K562 (cell line): ENCODE measurements at regions not wholly inside any gene's neighbourhood (a gene's known extent, or its start where the extent isn't known, plus 50 kb on each side); places are given as distances from the start of the nearest gene placed in this dataset.

Experiments
- ATAC-seq: fragments of 200-7000 bp; cut with Tn5 transposase; 3 replicates; pipeline ENCODE4 v1.9.1; 2020; ENCODE audit warnings: moderate library complexity
- BruUV-seq: library from RNA; stranded (reverse); fragments of 400-500 nt; replicated peaks from 2 replicates; lab custom pipeline; 2021; lab: Mats Ljungman, UMichigan
- CTCF ChIA-PET: fragments of 300-600 bp; formaldehyde crosslinking; extraction: SDS; loops from one replicate; lab custom pipeline; 2021; ENCODE audit warnings: low intra/inter-chr PET ratio; lab: Yijun Ruan, JAX
- POLR2A ChIA-PET: fragments of 300-600, 350-650 bp; sonication (Branson Sonifier 250); formaldehyde crosslinking; extraction: SDS; loops from one replicate; lab custom pipeline; 2021; ENCODE audit warnings: antibody characterized with exemption, inconsistent platforms; lab: Yijun Ruan, JAX
- DNase-seq, 4 experiments: peaks; one replicate each; pipeline versions ENCODE4 v3.0.0 to v3.0.0-alpha.2; 2011 to 2018; ENCODE audit warnings: low spot score in 3 of 4, mixed read lengths in 3 of 4; ENCODE audit errors: extremely low read depth in 1 of 4
- FAIRE-seq: peaks from 2 replicates; lab custom pipeline; 2011; peaks lifted over from hg19 to GRCh38; lab: Jason Lieb, UNC
- H2AFZ ChIP-seq: 2 replicates; pipeline ENCODE4 v1.6.0; 2011; ENCODE audit warnings: low read depth, low read length, control low read depth, inconsistent platforms
- H3K27ac ChIP-seq: fragments of 200-600 bp; 3 replicates; pipeline ENCODE4 v1.8.0; 2011; ENCODE audit warnings: low read depth, mild to moderate bottlenecking, control low read depth, inconsistent platforms, low read length, moderate library complexity, mixed read lengths; ENCODE audit errors: extremely low read depth
- H3K27me3 ChIP-seq, 2 experiments: fragments of 300-600 bp in 1 of 2; 2 replicates in 1 of 2; 3 replicates in 1 of 2; pipeline versions ENCODE4 v1.6.0 to v1.8.0; 2011; ENCODE audit warnings: inconsistent platforms in 2 of 2, low read length in 2 of 2, mild to moderate bottlenecking in 1 of 2, mixed read lengths in 1 of 2, moderate library complexity in 1 of 2; ENCODE audit not compliant: control insufficient read depth in 2 of 2, insufficient read depth in 2 of 2
- H3K36me3 ChIP-seq: fragments of 300-600 bp; 3 replicates; pipeline ENCODE4 v1.8.0; 2011; ENCODE audit warnings: mild to moderate bottlenecking, low read length, inconsistent platforms; ENCODE audit not compliant: control insufficient read depth, insufficient read depth
- H3K4me1 ChIP-seq, 2 experiments: fragments of 200-600 bp in 1 of 2; replicated peaks in 1 of 2; 2 replicates in 1 of 2; 3 replicates in 1 of 2; pipeline versions ENCODE4 v1.5.1 to v1.8.0; 2011; ENCODE audit warnings: inconsistent platforms in 2 of 2, low read length in 2 of 2, mild to moderate bottlenecking in 1 of 2, mixed read lengths in 1 of 2, moderate library complexity in 1 of 2; ENCODE audit not compliant: control insufficient read depth in 2 of 2, insufficient read depth in 2 of 2
- H3K4me2 ChIP-seq: 2 replicates; pipeline ENCODE4 v1.6.1; 2011; ENCODE audit warnings: low read length, control low read depth, inconsistent platforms, mixed read lengths; ENCODE audit not compliant: insufficient read depth
- H3K4me3 ChIP-seq: fragments of 200-600 bp; sonication (generic), shearing (Covaris generic); 2 replicates; pipeline ENCODE4 v1.5.1; 2016; ENCODE audit warnings: control low read depth, inconsistent platforms
- H3K79me2 ChIP-seq: fragments of 200-600 bp; 3 replicates; pipeline ENCODE4 v1.8.0; 2011; ENCODE audit warnings: low read length, inconsistent platforms; ENCODE audit not compliant: control insufficient read depth, insufficient read depth
- H3K9ac ChIP-seq, 2 experiments: 2 replicates each; pipeline versions ENCODE4 v1.6.0 to v1.6.1; 2011; ENCODE audit warnings: low read depth in 2 of 2, low read length in 2 of 2, control low read depth in 1 of 2, inconsistent platforms in 1 of 2, mild to moderate bottlenecking in 1 of 2, mixed read lengths in 1 of 2; ENCODE audit not compliant: insufficient read depth in 1 of 2
- H3K9me1 ChIP-seq: one replicate; pipeline ENCODE4 v1.6.0; 2011; ENCODE audit warnings: inconsistent platforms, mild to moderate bottlenecking, low read length, moderate library complexity; ENCODE audit not compliant: control insufficient read depth, insufficient read depth
- H3K9me3 ChIP-seq: replicated peaks from 2 replicates; pipeline ENCODE4 v1.5.1; 2011; ENCODE audit warnings: low read depth, low read length, inconsistent platforms; ENCODE audit not compliant: control insufficient read depth, insufficient read depth
- H4K20me1 ChIP-seq: replicated peaks from 2 replicates; pipeline ENCODE4 v1.6.1; 2011; ENCODE audit warnings: low read length, inconsistent platforms, mixed read lengths; ENCODE audit not compliant: control insufficient read depth, insufficient read depth
- CEBPB ChIP-seq: fragments of 450-650 bp; IDR thresholded peaks from 2 replicates; pipeline ENCODE4 v1.6.1; 2016; ENCODE audit warnings: missing genetic modification characterization, missing compliant biosample characterization
- ETS1 ChIP-seq: conservative IDR thresholded peaks from 2 replicates; pipeline ENCODE4 v1.6.1; 2011; ENCODE audit warnings: low read depth, mild to moderate bottlenecking, low read length; ENCODE audit not compliant: control insufficient read depth
- MAX ChIP-seq: sonication (generic); formaldehyde crosslinking; IDR thresholded peaks from 2 replicates; pipeline ENCODE4 v1.9.0; 2022; ENCODE audit warnings: mild to moderate bottlenecking, missing genetic modification reagents
- MED1 ChIP-seq: sonication (generic); formaldehyde crosslinking; IDR thresholded peaks from 2 replicates; pipeline ENCODE4 v1.8.1; 2023; ENCODE audit warnings: missing genetic modification reagents, borderline replicate concordance
- ZBTB12 ChIP-seq: fragments of 250-450 bp; sonication (Bioruptor Pico); IDR thresholded peaks from 2 replicates; pipeline ENCODE4 v1.4.0; 2020
- ZNF707 ChIP-seq: fragments of 250-450 bp; sonication (Bioruptor Pico); conservative IDR thresholded peaks from 2 replicates; pipeline ENCODE4 v1.8.0; 2022; ENCODE audit warnings: inconsistent platforms, mild to moderate bottlenecking, moderate library complexity
- WGBS: fragments of 100-300 bp; shearing (Covaris generic); methylation state at CpG from one replicate; pipeline ENCODE4 v1.1.6; 2016; ENCODE audit warnings: low coverage, mixed read lengths; ENCODE audit not compliant: insufficient coverage; ENCODE audit errors: missing lambda C conversion rate; 5-methylcytosine and 5-hydroxymethylcytosine counted together
- in situ Hi-C: fragments of 300-500 bp; cut with MboI; formaldehyde crosslinking; loops from 4 replicates; pipeline ENCODE4 v1.15.0; 2018; ENCODE audit warnings: inconsistent platforms, mixed read lengths
- intact Hi-C: fragments of 100-400 bp; cut with micrococcal nuclease; formaldehyde crosslinking; loops from 2 replicates; pipeline ENCODE4 v1.14.2; 2022
- TF ChIP-seq, protein P1 (sequence below), 2 experiments: fragments of 450-650 bp in 1 of 2; IDR thresholded peaks; 2 replicates each; pipeline ENCODE4 v1.6.1; 2011 to 2017; ENCODE audit warnings: low read depth in 2 of 2, antibody characterized with exemption in 1 of 2, borderline replicate concordance in 1 of 2, low read length in 1 of 2, mild to moderate bottlenecking in 1 of 2, mixed read lengths in 1 of 2; ENCODE audit not compliant: control insufficient read depth in 1 of 2
- TF ChIP-seq, protein P2 (sequence below): fragments of 450-650 bp; formaldehyde crosslinking; IDR thresholded peaks from 2 replicates; pipeline ENCODE4 v1.4.0; 2020; ENCODE audit warnings: mild to moderate bottlenecking, moderate library complexity

DNA sequence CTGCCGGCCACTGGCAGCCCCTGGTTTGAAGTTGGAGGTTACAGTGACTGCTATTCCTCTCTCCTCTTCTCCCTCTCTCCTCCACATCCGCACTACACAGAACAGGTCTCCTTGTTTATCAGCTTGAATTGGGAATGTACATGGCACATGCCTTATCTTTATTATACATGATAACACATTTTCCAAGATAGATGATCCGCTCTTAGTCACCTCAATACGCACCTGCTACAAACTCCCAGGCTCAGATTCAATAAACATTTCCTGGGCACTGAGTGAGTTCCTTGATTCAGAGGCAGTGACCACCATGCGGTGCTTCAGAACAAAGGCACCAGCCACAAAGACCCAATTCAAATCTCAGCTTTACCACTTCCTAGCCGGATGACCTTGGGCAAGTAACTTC is 227.7 kb downstream of the TSHZ3 start:
- Histone ChIP-seq H3K4me2 (no peak overlapping the region), H3K9me3 (no peaks in the 10 kb centered on the region), H3K4me3 (no peak overlapping the region)
- no peak for TF ChIP-seq MAX (CRISPR knock-in tag)
- TF ChIP-seq ZBTB12 (CRISPR knock-in tag) = no peak
- TF ChIP-seq MED1 (CRISPR knock-in tag) = no peak
- TF ChIP-seq, protein P1, sequence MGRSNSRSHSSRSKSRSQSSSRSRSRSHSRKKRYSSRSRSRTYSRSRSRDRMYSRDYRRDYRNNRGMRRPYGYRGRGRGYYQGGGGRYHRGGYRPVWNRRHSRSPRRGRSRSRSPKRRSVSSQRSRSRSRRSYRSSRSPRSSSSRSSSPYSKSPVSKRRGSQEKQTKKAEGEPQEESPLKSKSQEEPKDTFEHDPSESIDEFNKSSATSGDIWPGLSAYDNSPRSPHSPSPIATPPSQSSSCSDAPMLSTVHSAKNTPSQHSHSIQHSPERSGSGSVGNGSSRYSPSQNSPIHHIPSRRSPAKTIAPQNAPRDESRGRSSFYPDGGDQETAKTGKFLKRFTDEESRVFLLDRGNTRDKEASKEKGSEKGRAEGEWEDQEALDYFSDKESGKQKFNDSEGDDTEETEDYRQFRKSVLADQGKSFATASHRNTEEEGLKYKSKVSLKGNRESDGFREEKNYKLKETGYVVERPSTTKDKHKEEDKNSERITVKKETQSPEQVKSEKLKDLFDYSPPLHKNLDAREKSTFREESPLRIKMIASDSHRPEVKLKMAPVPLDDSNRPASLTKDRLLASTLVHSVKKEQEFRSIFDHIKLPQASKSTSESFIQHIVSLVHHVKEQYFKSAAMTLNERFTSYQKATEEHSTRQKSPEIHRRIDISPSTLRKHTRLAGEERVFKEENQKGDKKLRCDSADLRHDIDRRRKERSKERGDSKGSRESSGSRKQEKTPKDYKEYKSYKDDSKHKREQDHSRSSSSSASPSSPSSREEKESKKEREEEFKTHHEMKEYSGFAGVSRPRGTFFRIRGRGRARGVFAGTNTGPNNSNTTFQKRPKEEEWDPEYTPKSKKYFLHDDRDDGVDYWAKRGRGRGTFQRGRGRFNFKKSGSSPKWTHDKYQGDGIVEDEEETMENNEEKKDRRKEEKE (IDR thresholded peaks at IDR 0.05; ENCODE audit: borderline replicate concordance in 1 of 2, control insufficient read depth in 1 of 2, low read depth in 2 of 2, low read length in 1 of 2) = no peak
- TF ChIP-seq, protein P2, sequence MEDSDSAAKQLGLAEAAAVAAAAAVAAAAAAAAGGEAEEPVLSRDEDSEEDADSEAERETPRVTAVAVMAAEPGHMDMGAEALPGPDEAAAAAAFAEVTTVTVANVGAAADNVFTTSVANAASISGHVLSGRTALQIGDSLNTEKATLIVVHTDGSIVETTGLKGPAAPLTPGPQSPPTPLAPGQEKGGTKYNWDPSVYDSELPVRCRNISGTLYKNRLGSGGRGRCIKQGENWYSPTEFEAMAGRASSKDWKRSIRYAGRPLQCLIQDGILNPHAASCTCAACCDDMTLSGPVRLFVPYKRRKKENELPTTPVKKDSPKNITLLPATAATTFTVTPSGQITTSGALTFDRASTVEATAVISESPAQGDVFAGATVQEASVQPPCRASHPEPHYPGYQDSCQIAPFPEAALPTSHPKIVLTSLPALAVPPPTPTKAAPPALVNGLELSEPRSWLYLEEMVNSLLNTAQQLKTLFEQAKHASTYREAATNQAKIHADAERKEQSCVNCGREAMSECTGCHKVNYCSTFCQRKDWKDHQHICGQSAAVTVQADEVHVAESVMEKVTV (CRISPR knock-in tag) = no peak
- no peak for TF ChIP-seq CEBPB (tag)
- TF ChIP-seq ZNF707 = no peak
- TF ChIP-seq ETS1 = no peak
- TF ChIP-seq, all 486 proteins: peak for 0
- H3K79me2 ChIP-seq = no peaks in the 10 kb centered on the region
- ATAC-seq (no peak), FAIRE-seq (no peak), DNase-seq (no peak)
- no TSS peak for BruUV-seq
- CTCF ChIA-PET = no interaction called here
- H3K9ac ChIP-seq = no peak overlapping the region
- in situ Hi-C loops (no loop called here), intact Hi-C loops (no loop called here)
- no peak overlapping the region for H3K27ac ChIP-seq
- no peaks in the 10 kb centered on the region for H3K36me3 ChIP-seq
- H2AFZ ChIP-seq = no peak overlapping the region
- H4K20me1 ChIP-seq = no peaks in the 10 kb centered on the region
- H3K27me3 ChIP-seq = no peaks in the 10 kb centered on the region; a peak in 1 of 5 replicates
- POLR2A ChIA-PET = interaction anchor here (1.5 kb wide), 1 partner anchor 12 kb away, joined by 7 read pairs; no protein-coding TSS in a partner anchor
- no peaks in the 10 kb centered on the region for H3K4me1 ChIP-seq
- under 1% methylated on average over 6 of the region's 6 CpGs for WGBS
- no peaks in the 10 kb centered on the region for H3K9me1 ChIP-seq
